Activated naive CD8-positive, alpha-beta T cell treated with anti-CD3 and anti-CD28 coated beads for 36 hours (primary cell): ENCODE measurements at regions not wholly inside any gene's neighbourhood (a gene's known extent, or its start where the extent isn't known, plus 50 kb on each side); places are given as distances from the start of the nearest gene placed in this dataset.
"Not testable (repeated sequence)": the region's sequence is repeated elsewhere in the genome, so short reads cannot be mapped to it uniquely, and the experiment has no call there.

Experiments
- DNase-seq: peaks from one replicate; pipeline ENCODE4 v3.0.0; 2021
- H3K27ac Mint-ChIP-seq: one replicate; pipeline ENCODE4 v1.8.0; 2022; ENCODE audit warnings: mild to moderate bottlenecking, moderate library complexity, mixed read lengths
- H3K27me3 Mint-ChIP-seq: one replicate; pipeline ENCODE4 v1.8.0; 2022; ENCODE audit warnings: mild to moderate bottlenecking, mixed read lengths
- H3K36me3 Mint-ChIP-seq: one replicate; pipeline ENCODE4 v1.8.0; 2021; ENCODE audit warnings: mild to moderate bottlenecking, mixed read lengths
- H3K4me1 Mint-ChIP-seq: one replicate; pipeline ENCODE4 v1.8.0; 2021; ENCODE audit warnings: mixed read lengths
- H3K4me3 Mint-ChIP-seq: one replicate; pipeline ENCODE4 v1.8.0; 2022; ENCODE audit warnings: mild to moderate bottlenecking, moderate library complexity, mixed read lengths
- H3K9me3 Mint-ChIP-seq: one replicate; pipeline ENCODE4 v1.8.0; 2022; ENCODE audit warnings: mixed read lengths

GRCh38 chr2:9721344-9721743, 90.5 kb upstream of the YWHAQ start:
- no peaks in the 10 kb centered on the region for H3K4me1 Mint-ChIP-seq
- DNase-seq: no peak
- H3K27me3 Mint-ChIP-seq: no peaks in the 10 kb centered on the region
- no peak overlapping the region for H3K27ac Mint-ChIP-seq
- H3K36me3 Mint-ChIP-seq: no peaks in the 10 kb centered on the region
- H3K9me3 Mint-ChIP-seq: no peaks in the 10 kb centered on the region
- H3K4me3 Mint-ChIP-seq: no peak overlapping the region

- Mint-ChIP-seq H3K27me3 (no peaks in the 10 kb centered on the region), H3K4me1 (no peaks in the 10 kb centered on the region), H3K9me3 (no peaks in the 10 kb centered on the region), H3K4me3 (no peak overlapping the region), H3K36me3 (no peaks in the 10 kb centered on the region), H3K27ac (no peak overlapping the region)
- no peak for DNase-seq
These were observed 91.7 kb upstream of the YWHAQ start for GRCh38 chr2:9722451-9722850.

- Mint-ChIP-seq H3K9me3 (no peaks in the 10 kb centered on the region), H3K36me3 (no peaks in the 10 kb centered on the region), H3K4me3 (no peak overlapping the region), H3K27me3 (no peaks in the 10 kb centered on the region), H3K27ac (no peak overlapping the region), H3K4me1 (no peaks in the 10 kb centered on the region)
- no peak for DNase-seq
These were observed 93.8 kb upstream of the YWHAQ start for GRCh38 chr2:9724565-9724964.

GRCh38 chr2:9725106-9725505, 94.3 kb upstream of the YWHAQ start:
- no peaks in the 10 kb centered on the region for H3K9me3 Mint-ChIP-seq
- H3K4me3 Mint-ChIP-seq: no peak overlapping the region
- H3K36me3 Mint-ChIP-seq: no peaks in the 10 kb centered on the region

GRCh38 chr2:9726016-9726415, 95.2 kb upstream of the YWHAQ start:
- H3K27me3 Mint-ChIP-seq, H3K4me1 Mint-ChIP-seq, H3K36me3 Mint-ChIP-seq, H3K9me3 Mint-ChIP-seq, DNase-seq, H3K4me3 Mint-ChIP-seq, H3K27ac Mint-ChIP-seq: not testable (repeated sequence)

More at GRCh38 chr2:9725106-9725505, 94.3 kb upstream of the YWHAQ start:
- no peak for DNase-seq
- Mint-ChIP-seq H3K4me1 (no peaks in the 10 kb centered on the region), H3K27me3 (no peaks in the 10 kb centered on the region), H3K27ac (no peak overlapping the region)

- H3K4me1 Mint-ChIP-seq, H3K4me3 Mint-ChIP-seq, H3K27me3 Mint-ChIP-seq, H3K27ac Mint-ChIP-seq, DNase-seq, H3K36me3 Mint-ChIP-seq: not testable (repeated sequence)
- peaks cover 12% of the 10 kb centered on the region for H3K9me3 Mint-ChIP-seq
These were observed 99.7 kb upstream of the YWHAQ start for GRCh38 chr2:9730523-9730922.

- Mint-ChIP-seq H3K4me3 (no peak overlapping the region), H3K9me3 (peaks cover 13% of the 10 kb centered on the region), H3K27ac (no peak overlapping the region), H3K4me1 (peaks cover 18% of the 10 kb centered on the region), H3K27me3 (no peaks in the 10 kb centered on the region), H3K36me3 (no peaks in the 10 kb centered on the region)
- DNase-seq: no peak
These were observed 102.0 kb upstream of the YWHAQ start for GRCh38 chr2:9732824-9733223.

- DNase-seq: no peak
- Mint-ChIP-seq H3K27ac (no peak overlapping the region), H3K27me3 (no peaks in the 10 kb centered on the region), H3K36me3 (no peaks in the 10 kb centered on the region), H3K4me1 (peaks cover 27% of the 10 kb centered on the region), H3K4me3 (no peak overlapping the region), H3K9me3 (peaks cover 13% of the 10 kb centered on the region)
These were observed 103.5 kb upstream of the YWHAQ start for GRCh38 chr2:9734308-9734707.

- Mint-ChIP-seq H3K4me1 (peaks cover 30% of the 10 kb centered on the region), H3K4me3 (no peak overlapping the region), H3K36me3 (no peaks in the 10 kb centered on the region), H3K27me3 (no peaks in the 10 kb centered on the region), H3K27ac (no peak overlapping the region), H3K9me3 (peaks cover 13% of the 10 kb centered on the region)
- DNase-seq: no peak
These were observed 104.5 kb upstream of the YWHAQ start for GRCh38 chr2:9735335-9735734.

- Mint-ChIP-seq H3K4me1 (peaks cover 30% of the 10 kb centered on the region), H3K36me3 (no peaks in the 10 kb centered on the region), H3K9me3 (peaks cover 13% of the 10 kb centered on the region), H3K4me3 (no peak overlapping the region), H3K27me3 (no peaks in the 10 kb centered on the region), H3K27ac (no peak overlapping the region)
- DNase-seq: no peak
These were observed 105.2 kb upstream of the YWHAQ start for GRCh38 chr2:9736021-9736420.

- Mint-ChIP-seq H3K4me3 (no peak overlapping the region), H3K27ac (no peak overlapping the region), H3K4me1 (peaks cover 30% of the 10 kb centered on the region), H3K27me3 (no peaks in the 10 kb centered on the region), H3K9me3 (peaks cover 13% of the 10 kb centered on the region), H3K36me3 (no peaks in the 10 kb centered on the region)
- DNase-seq: no peak
These were observed 106.0 kb upstream of the TAF1B start for GRCh38 chr2:9737053-9737875.

- peak overlapping the region; percentile 85 for H3K27ac Mint-ChIP-seq
- H3K9me3 Mint-ChIP-seq: peaks cover 13% of the 10 kb centered on the region
- no peaks in the 10 kb centered on the region for H3K36me3 Mint-ChIP-seq
- no peaks in the 10 kb centered on the region for H3K27me3 Mint-ChIP-seq
- peaks cover 30% of the 10 kb centered on the region for H3K4me1 Mint-ChIP-seq
- no peak overlapping the region for H3K4me3 Mint-ChIP-seq
- DNase-seq: no peak
These were observed 105.2 kb upstream of the TAF1B start for GRCh38 chr2:9738062-9738461.

- DNase-seq: no peak
- Mint-ChIP-seq H3K9me3 (peaks cover 13% of the 10 kb centered on the region), H3K4me3 (peak overlapping the region; percentile 50), H3K27ac (peak overlapping the region; percentile 85), H3K36me3 (no peaks in the 10 kb centered on the region), H3K27me3 (no peaks in the 10 kb centered on the region), H3K4me1 (peaks cover 30% of the 10 kb centered on the region)
These were observed 104.5 kb upstream of the TAF1B start for GRCh38 chr2:9738535-9739496.

- Mint-ChIP-seq H3K27ac (peak overlapping the region; percentile 85), H3K36me3 (no peaks in the 10 kb centered on the region), H3K27me3 (no peaks in the 10 kb centered on the region), H3K4me3 (peak overlapping the region; percentile 50), H3K9me3 (peaks cover 9% of the 10 kb centered on the region), H3K4me1 (peaks cover 30% of the 10 kb centered on the region)
- peak; percentile 57 for DNase-seq
These were observed 103.7 kb upstream of the TAF1B start for GRCh38 chr2:9739531-9739964.

- DNase-seq: no peak
- Mint-ChIP-seq H3K9me3 (peaks cover under 1% of the 10 kb centered on the region), H3K4me1 (peaks cover 25% of the 10 kb centered on the region), H3K4me3 (no peak overlapping the region), H3K36me3 (no peaks in the 10 kb centered on the region), H3K27ac (no peak overlapping the region), H3K27me3 (no peaks in the 10 kb centered on the region)
These were observed 102.7 kb upstream of the TAF1B start for GRCh38 chr2:9740382-9741073.
